ENCODE measurements at regions not wholly inside any gene's neighbourhood (a gene's known extent, or its start where the extent isn't known, plus 50 kb on each side); places are given as distances from the start of the nearest gene placed in this dataset.

DNA sequence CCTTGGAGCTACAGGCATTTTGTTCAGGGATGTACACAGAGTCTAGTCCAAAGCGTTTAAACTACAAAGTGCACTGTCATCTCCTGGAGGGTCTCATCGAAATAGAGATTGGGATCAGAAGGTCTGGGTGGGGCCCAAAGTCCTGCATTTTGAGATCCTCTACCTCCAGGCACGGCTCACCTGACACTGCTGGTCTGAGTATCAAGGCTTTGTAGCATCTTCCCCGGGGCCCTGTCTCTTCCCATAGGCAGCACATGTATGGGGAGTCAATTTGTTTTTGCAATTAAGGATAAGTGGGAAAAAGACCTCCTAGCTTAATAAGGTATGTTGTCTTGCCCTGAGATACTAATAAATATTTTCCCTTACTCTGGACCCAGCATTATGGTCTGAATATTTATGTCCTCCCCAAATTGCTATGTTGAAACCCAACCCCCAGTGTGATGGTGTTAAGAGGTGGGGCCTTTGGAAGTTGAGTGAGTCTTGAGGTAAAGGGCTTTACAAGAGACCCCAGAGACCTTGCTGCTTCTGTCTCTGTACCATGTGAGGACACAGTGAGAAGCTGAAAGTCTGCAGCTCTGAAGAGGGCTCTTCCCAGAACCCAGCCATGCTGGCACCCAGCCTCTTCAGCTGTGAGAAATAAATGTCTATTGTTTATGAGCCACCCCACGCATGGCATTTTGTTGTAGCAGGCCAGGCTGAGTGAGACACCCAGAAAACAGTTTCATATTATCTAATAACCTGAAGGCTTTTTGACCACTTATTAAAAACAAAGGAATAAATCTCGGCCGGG lies 258.7 kb upstream of the HS6ST1 start:
- no peak overlapping the region for H3K27ac ChIP-seq
- 81 to 90% methylated on average over 7 of the region's 7 CpGs for WGBS, 2 donors
- H3K27me3 ChIP-seq: no peaks in the 10 kb centered on the region
- FAIRE-seq: no peak
- no peak for ATAC-seq
- no peaks in the 10 kb centered on the region for H3K36me3 ChIP-seq
- H3K9me3 ChIP-seq: no peaks in the 10 kb centered on the region
- TF ChIP-seq, protein P1, sequence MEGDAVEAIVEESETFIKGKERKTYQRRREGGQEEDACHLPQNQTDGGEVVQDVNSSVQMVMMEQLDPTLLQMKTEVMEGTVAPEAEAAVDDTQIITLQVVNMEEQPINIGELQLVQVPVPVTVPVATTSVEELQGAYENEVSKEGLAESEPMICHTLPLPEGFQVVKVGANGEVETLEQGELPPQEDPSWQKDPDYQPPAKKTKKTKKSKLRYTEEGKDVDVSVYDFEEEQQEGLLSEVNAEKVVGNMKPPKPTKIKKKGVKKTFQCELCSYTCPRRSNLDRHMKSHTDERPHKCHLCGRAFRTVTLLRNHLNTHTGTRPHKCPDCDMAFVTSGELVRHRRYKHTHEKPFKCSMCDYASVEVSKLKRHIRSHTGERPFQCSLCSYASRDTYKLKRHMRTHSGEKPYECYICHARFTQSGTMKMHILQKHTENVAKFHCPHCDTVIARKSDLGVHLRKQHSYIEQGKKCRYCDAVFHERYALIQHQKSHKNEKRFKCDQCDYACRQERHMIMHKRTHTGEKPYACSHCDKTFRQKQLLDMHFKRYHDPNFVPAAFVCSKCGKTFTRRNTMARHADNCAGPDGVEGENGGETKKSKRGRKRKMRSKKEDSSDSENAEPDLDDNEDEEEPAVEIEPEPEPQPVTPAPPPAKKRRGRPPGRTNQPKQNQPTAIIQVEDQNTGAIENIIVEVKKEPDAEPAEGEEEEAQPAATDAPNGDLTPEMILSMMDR (IDR thresholded peaks at IDR 0.05): no peak
- H3K4me3 ChIP-seq: no peak overlapping the region
- H3K4me1 ChIP-seq: no peaks in the 10 kb centered on the region
- intact Hi-C loops (cut with DNase I): no loop called here
- DNase-seq: no peak

- intact Hi-C loops (cut with DNase I): no loop called here
- TF ChIP-seq, protein P1 (IDR thresholded peaks at IDR 0.05): no peak
- no peaks in the 10 kb centered on the region for H3K4me1 ChIP-seq
- no peak overlapping the region for H3K27ac ChIP-seq
- FAIRE-seq (no peak), ATAC-seq (peak in 1 of 4 donors; percentile 59), DNase-seq (no peak)
- WGBS, 2 donors: 55 to 60% methylated on average over 10 of the region's 10 CpGs
- H3K27me3 ChIP-seq: no peaks in the 10 kb centered on the region
- no peaks in the 10 kb centered on the region for H3K36me3 ChIP-seq
- H3K4me3 ChIP-seq: no peak overlapping the region
- no peaks in the 10 kb centered on the region for H3K9me3 ChIP-seq
These were observed 260.0 kb upstream of the HS6ST1 start for GRCh38 chr2:128578406-128579390.

DNA sequence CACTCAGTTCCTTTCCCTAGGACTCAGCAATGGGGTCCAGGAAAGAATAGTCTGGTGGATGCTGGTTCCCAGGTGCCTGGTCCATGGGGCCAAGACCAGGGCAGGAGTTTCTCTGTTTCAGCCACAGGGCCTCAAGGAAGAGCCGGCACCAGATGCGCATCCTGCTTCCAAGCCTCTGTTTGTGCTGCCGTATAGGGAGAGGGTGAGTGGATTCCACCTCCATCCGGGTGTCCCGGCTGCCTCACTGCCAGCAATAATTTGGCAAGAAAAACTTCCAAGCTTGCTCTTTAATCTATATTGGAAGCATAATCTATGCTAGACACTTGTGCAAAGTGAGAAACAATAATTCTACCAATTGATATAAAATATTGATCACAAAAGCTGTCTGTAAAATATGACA lies 261.2 kb upstream of the HS6ST1 start:
- ATAC-seq (no peak), DNase-seq (no peak), FAIRE-seq (no peak)
- Histone ChIP-seq H3K4me3 (no peak overlapping the region), H3K4me1 (no peaks in the 10 kb centered on the region), H3K36me3 (no peaks in the 10 kb centered on the region), H3K27me3 (no peaks in the 10 kb centered on the region), H3K9me3 (no peaks in the 10 kb centered on the region), H3K27ac (no peak overlapping the region)
- intact Hi-C loops (cut with DNase I): no loop called here
- WGBS, 2 donors: 81 to 82% methylated on average over 5 of the region's 5 CpGs
- TF ChIP-seq, protein P1 (IDR thresholded peaks at IDR 0.05): no peak

DNA sequence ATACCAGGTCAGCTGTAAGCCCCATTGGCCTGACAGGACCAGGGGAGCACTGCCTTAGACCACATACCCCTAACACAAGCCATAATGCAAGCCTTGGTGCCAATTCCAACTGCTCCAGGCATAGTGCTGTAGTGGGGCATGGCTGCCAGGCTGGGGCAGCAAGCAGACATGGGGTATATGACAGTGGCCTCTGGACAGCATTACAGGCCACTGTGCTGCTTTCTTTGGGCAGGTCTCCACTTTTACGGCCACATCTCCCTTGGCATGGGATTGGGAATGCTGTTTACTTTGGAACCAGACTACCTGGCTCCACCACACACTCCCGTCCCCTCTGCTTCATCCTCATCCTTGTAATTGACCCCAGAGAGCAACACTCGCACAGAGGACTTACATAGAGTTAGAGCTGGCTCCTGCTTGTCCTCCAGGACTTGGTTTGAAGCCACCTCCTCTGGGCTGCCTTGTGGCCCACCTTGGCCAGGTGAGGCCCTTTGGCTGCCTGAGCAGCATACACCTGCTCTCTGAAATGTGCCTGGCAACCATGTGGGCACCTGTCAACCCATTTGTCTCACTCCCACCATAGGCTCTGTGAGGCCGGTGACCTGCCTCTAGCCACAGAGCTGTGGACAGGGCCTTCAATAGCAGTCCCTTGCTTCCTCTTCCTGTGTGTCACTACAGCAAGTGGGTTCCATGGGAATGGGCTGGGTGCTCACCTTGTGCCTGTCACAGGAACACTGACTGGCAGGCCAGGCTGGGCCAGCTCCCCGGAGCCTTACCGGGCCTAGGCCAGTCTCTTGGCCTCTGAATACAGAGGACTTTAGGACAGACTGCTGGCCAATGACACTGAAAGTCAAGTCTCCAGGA lies 262.6 kb upstream of the HS6ST1 start:
- Histone ChIP-seq H3K4me3 (no peak overlapping the region), H3K27ac (no peak overlapping the region), H3K27me3 (no peaks in the 10 kb centered on the region), H3K9me3 (no peaks in the 10 kb centered on the region), H3K4me1 (no peaks in the 10 kb centered on the region), H3K36me3 (no peaks in the 10 kb centered on the region)
- TF ChIP-seq, protein P1 (IDR thresholded peaks at IDR 0.05): no peak
- intact Hi-C loops (cut with DNase I): no loop called here
- ATAC-seq (no peak), FAIRE-seq (no peak), DNase-seq (no peak)
- 73 to 78% methylated on average over 6 of the region's 6 CpGs for whole genome bisulfite sequencing, 2 donors

Measured in pancreas (tissue), 10 donors.